GM20000 (cell line): ENCODE measurements at regions not wholly inside any gene's neighbourhood (a gene's known extent, or its start where the extent isn't known, plus 50 kb on each side); places are given as distances from the start of the nearest gene placed in this dataset.

Source experiments
- DNase-seq: peaks from one replicate; pipeline ENCODE4 v3.0.0; 2012; ENCODE audit warnings: low spot score
- TF ChIP-seq, protein P1 (sequence below): IDR thresholded peaks from 2 replicates; pipeline ENCODE4 v1.5.1; 2012; ENCODE audit warnings: mild to moderate bottlenecking, control low read depth; ENCODE audit errors: extremely low read depth, missing control alignments

DNA sequence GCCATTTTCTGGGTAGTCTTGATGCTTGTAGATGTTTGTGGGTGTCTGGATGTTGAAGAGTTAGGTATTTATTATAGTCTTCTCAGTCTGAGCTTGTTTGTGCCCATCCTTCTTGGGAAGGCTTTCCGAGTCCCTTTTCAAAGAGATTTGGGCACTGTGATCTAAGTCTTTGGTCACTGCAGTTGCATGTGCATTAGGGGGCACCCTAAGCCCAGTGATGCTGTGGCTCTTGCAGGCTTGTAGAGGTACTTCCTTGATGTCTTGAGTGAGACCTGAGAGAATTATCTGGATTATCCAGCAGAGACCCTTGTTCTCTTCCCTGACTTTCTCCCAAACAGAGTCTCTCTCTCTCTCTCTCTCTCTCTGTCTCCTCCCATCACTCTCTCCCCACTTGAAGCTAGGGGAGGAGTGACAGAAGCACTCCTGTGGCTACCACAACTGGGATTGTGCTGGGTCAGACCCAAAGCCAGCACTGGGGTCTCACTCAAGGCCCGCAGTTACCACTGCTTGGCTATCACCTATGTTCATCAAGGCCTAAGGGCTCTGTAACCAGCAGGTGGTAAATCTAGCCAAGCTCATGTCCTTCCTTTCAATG, 68.5 kb downstream of the TMCO5A start:
- TF ChIP-seq, protein P1, sequence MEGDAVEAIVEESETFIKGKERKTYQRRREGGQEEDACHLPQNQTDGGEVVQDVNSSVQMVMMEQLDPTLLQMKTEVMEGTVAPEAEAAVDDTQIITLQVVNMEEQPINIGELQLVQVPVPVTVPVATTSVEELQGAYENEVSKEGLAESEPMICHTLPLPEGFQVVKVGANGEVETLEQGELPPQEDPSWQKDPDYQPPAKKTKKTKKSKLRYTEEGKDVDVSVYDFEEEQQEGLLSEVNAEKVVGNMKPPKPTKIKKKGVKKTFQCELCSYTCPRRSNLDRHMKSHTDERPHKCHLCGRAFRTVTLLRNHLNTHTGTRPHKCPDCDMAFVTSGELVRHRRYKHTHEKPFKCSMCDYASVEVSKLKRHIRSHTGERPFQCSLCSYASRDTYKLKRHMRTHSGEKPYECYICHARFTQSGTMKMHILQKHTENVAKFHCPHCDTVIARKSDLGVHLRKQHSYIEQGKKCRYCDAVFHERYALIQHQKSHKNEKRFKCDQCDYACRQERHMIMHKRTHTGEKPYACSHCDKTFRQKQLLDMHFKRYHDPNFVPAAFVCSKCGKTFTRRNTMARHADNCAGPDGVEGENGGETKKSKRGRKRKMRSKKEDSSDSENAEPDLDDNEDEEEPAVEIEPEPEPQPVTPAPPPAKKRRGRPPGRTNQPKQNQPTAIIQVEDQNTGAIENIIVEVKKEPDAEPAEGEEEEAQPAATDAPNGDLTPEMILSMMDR = peak; percentile 39
- DNase-seq = peak; percentile 30

DNA sequence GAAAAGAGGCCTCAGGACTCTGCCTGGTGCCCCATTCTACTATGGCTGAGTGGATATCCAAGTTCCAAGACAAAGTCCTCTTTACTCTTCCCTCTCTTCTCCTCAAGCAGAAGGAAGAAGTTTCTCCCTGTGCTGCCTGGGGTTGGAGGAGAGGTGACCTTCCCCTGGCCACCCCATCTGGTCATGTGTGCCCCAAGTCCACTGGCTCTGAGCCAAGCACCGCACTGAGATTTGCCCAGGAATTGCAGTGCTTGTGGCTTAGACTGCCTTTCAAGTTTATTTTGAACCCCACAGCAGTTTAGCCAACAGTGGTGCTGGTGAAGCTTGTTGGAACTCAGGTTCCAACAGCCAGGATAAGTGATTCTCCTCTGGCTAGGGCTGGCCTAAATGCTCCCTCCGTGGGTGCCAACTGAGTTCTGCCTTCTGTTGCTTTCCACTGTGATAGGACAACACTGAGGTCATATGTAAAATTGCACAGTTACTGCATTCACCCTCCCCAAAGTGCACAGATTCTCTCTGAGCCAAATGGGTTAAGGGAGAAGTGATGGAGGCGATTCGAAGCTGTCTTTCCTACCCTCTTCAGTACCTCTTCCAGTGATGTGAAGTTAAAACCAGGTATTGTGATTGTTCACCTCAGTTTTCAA, 69.9 kb downstream of the TMCO5A start:
- TF ChIP-seq, protein P1 = no peak

DNA sequence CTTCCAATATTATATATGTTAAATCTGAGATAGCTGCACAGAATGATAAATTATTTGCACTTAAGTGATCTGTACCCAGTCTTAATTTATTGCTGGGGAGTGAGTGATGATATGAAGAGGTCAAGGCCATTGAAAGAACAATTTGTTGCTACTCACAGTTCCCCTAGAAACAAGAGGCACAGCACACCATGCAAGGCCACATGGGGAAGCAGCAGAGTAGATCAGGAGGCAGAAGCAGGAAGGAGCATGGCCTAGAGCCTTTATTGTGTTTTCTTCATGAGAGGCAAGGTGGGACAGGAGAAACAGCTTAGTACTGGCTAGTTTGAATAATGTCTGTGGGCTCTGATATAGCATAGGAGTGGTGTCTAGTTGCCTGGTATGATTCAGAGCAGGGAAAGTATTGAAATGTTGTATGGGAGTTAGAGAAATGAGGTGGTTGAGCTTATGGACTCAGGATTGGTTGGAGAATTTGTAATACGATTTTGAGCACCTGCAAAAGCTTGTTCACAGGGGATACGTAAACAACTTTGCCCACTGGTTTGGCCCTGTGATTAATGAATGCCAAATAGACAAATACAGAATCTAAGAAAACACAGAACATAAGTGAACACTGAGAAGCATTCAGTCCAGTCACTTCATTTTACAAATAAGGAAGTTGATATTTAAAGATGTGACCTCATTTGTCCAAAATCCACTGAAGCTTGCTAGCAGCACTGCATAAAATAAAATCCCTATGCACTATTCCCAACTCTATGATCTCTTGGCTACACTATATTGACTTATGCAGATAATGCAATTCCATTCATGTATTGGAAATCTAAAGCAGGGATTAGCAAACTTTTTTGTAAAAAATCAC, 71.7 kb downstream of the TMCO5A start:
- DNase-seq = no peak
- TF ChIP-seq, protein P1 = no peak

More for the DNA sequence above, 69.9 kb downstream of the TMCO5A start:
- DNase-seq = no peak

DNA sequence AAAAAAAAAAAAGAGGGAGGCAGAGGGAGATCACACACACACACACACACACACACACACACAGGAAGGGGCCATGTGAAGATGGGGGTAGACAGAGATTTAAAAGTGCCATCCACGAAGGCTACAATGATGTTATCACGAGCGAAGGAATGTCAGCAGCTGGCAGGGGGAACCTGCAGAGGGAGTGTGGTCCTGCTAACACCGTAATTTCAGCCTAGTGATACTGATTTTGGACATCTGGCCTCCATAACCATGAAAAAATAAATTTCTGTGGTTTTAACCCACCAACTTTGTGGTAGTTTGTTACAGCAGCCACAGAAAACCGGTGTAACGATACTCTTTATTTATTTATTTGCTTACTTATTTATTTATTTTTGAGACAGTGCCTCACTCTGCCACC, 76.0 kb downstream of the TMCO5A start:
- no peak for DNase-seq
- TF ChIP-seq, protein P1 = no peak

DNA sequence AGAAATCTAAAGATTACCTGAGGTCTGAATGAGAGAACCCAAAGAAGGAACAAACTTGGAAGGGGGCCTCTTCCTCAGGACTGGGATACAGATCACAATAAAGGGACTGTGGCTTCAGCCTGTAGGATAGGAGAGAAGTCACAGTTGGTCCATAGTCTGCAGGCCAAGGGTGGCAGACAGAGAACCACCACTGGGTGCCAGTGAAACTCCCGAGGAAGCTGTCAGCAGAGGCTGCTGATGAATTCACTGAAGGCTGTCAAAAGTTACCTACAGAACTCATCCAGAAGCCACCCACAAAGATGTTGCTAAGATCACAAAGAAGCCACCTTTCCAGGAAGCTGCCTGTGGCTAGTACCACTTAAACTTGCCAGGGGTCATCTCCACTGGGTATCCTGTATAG, 78.5 kb downstream of the TMCO5A start:
- no peak for DNase-seq
- TF ChIP-seq, protein P1 = no peak

DNA sequence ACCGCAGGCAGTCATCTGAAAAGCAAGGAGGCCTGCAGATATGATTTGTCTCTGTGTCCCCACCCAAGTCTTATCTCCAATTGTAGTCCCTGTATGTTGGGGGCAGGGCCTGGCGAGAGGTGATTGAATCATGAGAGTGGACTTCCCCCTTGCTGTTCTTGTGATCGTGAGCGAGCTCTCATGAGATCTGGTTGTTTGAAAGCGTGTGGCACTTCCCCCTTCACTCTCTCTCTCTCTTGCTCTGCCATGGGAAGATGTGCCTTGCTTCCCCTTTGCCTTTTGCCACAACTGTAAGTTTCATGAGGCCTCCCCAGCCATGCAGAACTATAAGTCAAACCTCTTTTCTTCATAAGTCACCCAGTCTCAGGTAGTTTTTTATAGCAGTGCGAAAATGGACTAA, 83.3 kb downstream of the TMCO5A start:
- TF ChIP-seq, protein P1 = no peak
- DNase-seq = no peak

DNA sequence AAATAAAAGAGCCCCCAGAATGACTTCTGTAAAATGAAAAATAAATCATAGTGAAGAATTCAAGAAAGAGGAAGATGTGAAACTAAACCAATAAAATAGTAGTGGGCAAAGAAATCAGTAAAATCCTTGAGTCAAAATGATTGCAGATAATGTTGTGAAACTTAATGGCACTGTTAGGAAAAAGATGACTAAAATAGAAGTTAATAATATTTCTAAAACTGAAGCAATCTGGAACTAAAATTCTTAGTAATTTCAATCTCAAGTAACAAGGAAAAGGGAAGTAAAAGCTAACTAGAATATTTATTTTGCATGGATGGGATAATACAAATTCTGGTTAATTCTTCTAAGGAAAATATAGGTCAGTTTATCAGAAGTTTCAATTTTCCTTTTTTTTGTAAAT, 84.6 kb downstream of the TMCO5A start:
- no peak for DNase-seq
- TF ChIP-seq, protein P1 = no peak
